GM19351 (cell line): ENCODE measurements at regions not wholly inside any gene's neighbourhood (a gene's known extent, or its start where the extent isn't known, plus 50 kb on each side); places are given as distances from the start of the nearest gene placed in this dataset.

ENCODE experiments used
- ATAC-seq: cut with Tn5 transposase; IDR thresholded peaks from one replicate; pipeline ENCODE4 v1.9.1; 2021; ENCODE audit warnings: mild to moderate bottlenecking, moderate library complexity; ENCODE audit not compliant: unreplicated experiment

- ATAC-seq, result no peak
These were observed 65.2 kb upstream of the CHL1 start for GRCh38 chr3:131151-131888.

DNA sequence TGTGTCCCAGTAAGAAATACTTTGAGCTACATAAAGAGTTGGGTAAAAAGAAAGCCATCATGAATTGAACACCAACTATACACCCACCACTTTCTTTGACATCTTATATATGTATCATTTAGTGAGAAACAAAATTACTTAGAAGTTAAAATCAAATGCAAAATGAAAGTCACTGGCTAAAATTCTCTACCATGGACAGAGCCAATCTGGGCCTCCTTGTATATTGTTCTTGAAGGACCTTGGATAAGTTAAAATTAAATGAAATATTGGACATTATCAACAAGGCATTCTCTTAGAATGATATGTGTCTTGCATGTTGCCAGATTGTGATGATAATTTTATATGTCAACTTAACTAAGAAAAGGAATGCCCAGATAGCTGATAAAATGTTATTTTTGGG lies 64.2 kb upstream of the CHL1 start:
- ATAC-seq, result no peak

GRCh38 chr3:132904-133303 lies 63.7 kb upstream of the CHL1 start:
- ATAC-seq, result no peak

- ATAC-seq, result no peak
These were observed 55.7 kb upstream of the CHL1 start for GRCh38 chr3:140748-141330.
